GM12891 (cell line): ENCODE measurements at regions not wholly inside any gene's neighbourhood (a gene's known extent, or its start where the extent isn't known, plus 50 kb on each side); places are given as distances from the start of the nearest gene placed in this dataset.

Source experiments
- DNase-seq: peaks from one replicate; pipeline ENCODE4 v3.0.0; 2011; ENCODE audit warnings: low spot score; ENCODE audit not compliant: insufficient read length
- FAIRE-seq: peaks from 2 replicates; lab custom pipeline; 2011; peaks lifted over from hg19 to GRCh38; lab: Jason Lieb, UNC
- PAX5 ChIP-seq: IDR thresholded peaks from 2 replicates; pipeline ENCODE4 v1.6.1; 2011; ENCODE audit warnings: low read length, moderate library complexity, mild to moderate bottlenecking; ENCODE audit not compliant: insufficient read depth, severe bottlenecking
- POLR2A ChIP-seq: IDR thresholded peaks from 2 replicates; pipeline ENCODE4 v1.6.1; 2011; ENCODE audit warnings: low read depth, low read length, control low read depth
- POLR2AphosphoS5 ChIP-seq: IDR thresholded peaks from 2 replicates; pipeline ENCODE4 v1.6.1; 2011; ENCODE audit warnings: low read depth, low read length, control low read depth
- POU2F2 ChIP-seq: IDR thresholded peaks from 2 replicates; pipeline ENCODE4 v1.6.1; 2011; ENCODE audit warnings: low read depth, mild to moderate bottlenecking, control low read depth, low read length, moderate library complexity
- SPI1 ChIP-seq: IDR thresholded peaks from 2 replicates; pipeline ENCODE4 v1.6.1; 2011; ENCODE audit warnings: low read depth, low read length, control low read depth
- TAF1 ChIP-seq: IDR thresholded peaks from 2 replicates; pipeline ENCODE4 v1.6.1; 2011; ENCODE audit warnings: low read depth, low read length, control low read depth

DNA sequence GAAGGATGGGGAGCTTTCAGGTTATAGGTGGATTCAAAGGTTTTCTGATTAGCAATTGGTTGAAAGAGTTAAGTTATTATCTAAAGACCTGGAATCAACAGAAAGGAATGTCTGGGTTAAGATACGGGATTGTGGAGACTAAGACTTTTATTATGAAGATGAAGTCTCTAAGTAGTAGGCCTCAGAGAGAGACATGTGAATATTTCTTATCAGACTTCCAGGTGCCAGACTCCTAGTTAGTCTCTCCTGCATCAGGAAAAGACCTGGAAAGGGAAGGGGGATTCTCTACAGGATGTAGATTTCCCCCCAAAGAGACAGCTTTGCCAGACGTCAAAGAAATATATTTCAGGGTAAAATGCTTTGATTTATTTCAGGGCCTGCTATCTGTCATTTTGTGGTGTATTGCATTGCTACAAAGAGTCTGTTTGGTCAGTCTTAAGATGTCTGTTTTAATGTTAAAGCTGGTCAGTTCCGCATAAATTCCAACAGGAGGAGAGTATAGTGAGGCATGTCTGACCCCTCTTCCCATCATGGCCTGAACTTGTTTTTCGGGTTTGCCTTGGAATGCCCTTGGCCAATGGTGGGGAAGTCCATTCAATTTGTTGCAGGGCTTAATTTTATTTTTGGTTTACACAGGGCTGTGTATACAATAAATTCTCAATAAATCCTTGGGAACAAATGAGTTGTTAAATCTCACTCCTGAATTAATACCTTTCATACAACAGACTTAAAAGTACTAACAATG lies 103.4 kb upstream of the RALGAPA2 start:
- TF ChIP-seq PAX5 (no peak), POLR2AphosphoS5 (no peak), POLR2A (no peak), TAF1 (no peak), SPI1 (no peak), POU2F2 (no peak)
- no peak for DNase-seq
- no peak for FAIRE-seq

DNA sequence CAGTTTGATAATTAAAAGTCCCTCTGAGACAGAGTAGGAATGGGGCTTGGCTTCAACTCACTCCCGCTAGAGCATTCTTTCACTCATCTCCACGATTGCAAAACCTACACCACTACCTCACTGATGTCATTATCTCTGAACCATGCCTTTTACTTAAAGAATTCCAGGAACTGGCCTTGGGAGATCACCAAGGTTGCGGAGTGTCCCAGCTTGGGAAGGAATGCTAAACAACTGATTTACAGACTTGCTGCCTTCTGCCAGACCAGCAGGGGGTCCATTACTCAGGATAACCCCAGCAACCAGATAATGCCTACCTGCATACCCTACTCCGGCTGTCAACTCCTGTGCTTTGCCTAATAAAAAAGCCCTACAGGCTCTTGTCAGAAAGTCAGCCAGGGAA lies 102.2 kb upstream of the RALGAPA2 start:
- no peak for DNase-seq
- TF ChIP-seq POLR2AphosphoS5 (no peak), POU2F2 (no peak), SPI1 (no peak), TAF1 (no peak), POLR2A (no peak), PAX5 (no peak)
- no peak for FAIRE-seq

DNA sequence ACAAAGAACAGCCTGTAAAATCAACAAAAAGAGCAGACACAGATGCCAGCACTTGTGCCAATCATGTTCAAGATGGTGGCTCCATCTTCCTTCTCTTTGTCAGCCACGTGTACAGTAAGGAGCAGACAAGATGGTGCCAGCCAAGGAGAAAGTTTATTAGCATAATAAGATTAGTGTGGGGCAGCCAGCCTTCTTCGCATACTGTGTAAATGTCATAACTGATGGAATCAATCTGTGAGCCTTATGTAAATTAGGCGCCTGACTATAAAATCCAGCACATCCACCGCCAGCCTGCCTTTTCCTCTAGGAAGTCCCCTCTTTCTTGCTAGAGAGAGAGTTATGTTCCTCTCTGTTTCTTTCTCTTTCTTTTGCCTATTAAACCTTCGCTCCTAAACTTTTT lies 99.7 kb upstream of the RALGAPA2 start:
- DNase-seq (no peak), FAIRE-seq (no peak)
- no peak for TF ChIP-seq PAX5
- no peak for TF ChIP-seq SPI1
- no peak for TF ChIP-seq POU2F2
- no peak for TF ChIP-seq TAF1
- TF ChIP-seq POLR2A: no peak
- TF ChIP-seq POLR2AphosphoS5: no peak

DNA sequence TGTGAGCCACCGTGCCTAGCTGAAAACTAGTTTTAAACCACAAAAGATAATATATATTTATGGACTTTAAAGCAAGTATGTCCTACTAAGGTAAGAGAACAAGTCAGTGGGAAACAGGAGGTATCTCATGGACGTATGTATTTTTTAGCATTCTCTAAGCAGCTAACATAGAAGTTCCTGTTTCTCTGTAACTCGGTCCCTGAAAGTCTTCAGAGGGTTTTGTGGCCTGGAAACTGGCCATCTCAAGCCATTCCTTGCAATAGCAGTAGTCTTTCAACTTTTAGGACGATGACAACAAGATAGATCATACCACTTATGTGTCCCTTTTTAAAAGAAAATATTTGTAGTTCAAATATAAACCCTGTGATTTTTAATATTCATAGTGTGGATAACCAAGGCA lies 95.6 kb upstream of the RALGAPA2 start:
- no peak for DNase-seq
- TF ChIP-seq PAX5 (no peak), POLR2AphosphoS5 (no peak), POLR2A (no peak), POU2F2 (no peak), TAF1 (no peak), SPI1 (no peak)
- FAIRE-seq: no peak

DNA sequence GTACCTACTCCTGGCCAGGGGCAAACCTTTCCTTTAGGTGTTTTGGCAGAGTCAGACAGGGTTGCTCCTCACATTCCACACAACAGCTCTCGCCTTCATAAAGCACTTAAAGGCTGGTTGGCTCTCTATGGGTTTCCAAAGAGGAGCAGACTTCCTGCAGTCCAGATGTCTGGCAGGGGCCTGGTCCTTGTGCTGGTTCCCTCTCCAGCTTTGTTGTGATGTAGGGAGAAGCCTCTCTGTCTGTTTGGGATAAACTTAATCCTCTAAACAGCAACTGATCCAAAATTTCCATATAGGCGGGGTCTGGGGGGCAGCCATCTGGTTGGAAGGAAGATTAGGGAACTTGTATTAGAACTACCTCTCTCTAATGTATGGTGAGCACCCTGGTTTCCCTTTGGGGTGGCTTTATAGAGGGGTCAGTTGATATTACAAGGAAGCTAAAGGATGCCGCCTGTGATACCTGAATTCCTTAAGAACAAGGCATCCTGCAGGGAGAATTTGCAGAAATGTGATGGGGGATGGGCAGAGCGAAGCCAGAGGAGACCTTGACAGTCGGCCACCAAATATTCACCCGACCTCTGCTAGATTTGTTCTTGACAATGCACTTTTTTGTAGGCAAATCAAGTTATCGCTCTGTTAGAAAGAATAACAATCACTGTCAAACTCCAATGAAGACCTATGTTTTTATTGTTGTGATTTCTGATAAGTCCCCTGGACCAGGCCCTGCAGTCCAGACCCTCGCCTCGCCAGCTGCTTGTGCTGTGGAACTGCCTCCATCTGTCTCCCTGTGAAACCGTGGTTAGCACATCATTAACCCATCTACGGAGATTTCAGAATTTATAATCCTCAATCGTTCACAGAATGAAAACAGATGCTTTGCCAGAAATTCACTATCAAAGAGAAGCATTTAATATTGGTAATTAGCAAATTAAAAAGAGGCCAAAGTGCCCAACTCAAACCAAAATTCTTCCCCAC lies 94.0 kb upstream of the RALGAPA2 start:
- DNase-seq (no peak), FAIRE-seq (no peak)
- TF ChIP-seq POLR2AphosphoS5 (no peak), POLR2A (no peak), PAX5 (no peak), TAF1 (no peak), POU2F2 (no peak), SPI1 (no peak)

DNA sequence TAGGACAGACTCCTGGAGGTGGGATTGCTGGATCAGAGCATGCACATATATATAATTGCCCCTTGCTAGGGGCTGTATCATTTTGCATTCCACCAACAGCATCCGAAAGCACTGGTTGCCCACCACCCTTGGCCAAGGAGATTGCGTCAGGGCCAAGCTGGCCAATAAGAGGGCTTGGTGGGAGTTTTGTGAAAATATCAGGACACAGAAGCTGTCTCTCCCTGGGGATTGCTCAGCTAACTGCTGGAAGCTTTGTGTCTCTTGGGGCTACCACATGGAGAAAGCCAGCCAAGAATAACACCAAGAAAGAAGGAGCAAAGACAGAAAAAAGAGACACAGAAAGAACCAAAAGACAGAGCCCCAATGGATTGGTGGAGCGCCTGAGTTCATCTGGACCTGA lies 90.6 kb upstream of the RALGAPA2 start:
- DNase-seq (no peak), FAIRE-seq (no peak)
- no peak for TF ChIP-seq SPI1
- no peak for TF ChIP-seq POLR2AphosphoS5
- no peak for TF ChIP-seq PAX5
- TF ChIP-seq POU2F2: no peak
- TF ChIP-seq POLR2A: no peak
- TF ChIP-seq TAF1: no peak

DNA sequence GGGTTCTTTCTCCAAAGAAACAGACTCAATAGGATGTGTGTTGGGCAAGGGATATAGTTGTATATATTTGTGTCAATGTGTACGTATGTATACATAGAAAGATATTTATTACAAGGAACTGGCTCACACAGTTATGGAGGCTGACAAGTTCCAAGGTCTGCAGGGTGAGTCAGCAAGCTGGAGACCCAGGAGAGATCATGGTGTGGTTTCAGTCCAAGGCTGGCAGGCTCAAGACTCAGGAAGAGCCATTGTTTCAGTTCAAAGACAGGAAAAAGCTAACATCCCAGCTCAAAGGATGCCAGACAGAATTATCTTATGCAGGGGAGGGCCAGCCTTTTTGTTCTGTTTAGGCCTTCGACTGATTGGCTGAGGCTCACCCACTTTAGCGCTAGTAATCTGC lies 89.9 kb upstream of the RALGAPA2 start:
- TF ChIP-seq SPI1: no peak
- TF ChIP-seq POLR2A: no peak
- TF ChIP-seq POLR2AphosphoS5: no peak
- TF ChIP-seq PAX5: no peak
- TF ChIP-seq TAF1: no peak
- no peak for TF ChIP-seq POU2F2

DNA sequence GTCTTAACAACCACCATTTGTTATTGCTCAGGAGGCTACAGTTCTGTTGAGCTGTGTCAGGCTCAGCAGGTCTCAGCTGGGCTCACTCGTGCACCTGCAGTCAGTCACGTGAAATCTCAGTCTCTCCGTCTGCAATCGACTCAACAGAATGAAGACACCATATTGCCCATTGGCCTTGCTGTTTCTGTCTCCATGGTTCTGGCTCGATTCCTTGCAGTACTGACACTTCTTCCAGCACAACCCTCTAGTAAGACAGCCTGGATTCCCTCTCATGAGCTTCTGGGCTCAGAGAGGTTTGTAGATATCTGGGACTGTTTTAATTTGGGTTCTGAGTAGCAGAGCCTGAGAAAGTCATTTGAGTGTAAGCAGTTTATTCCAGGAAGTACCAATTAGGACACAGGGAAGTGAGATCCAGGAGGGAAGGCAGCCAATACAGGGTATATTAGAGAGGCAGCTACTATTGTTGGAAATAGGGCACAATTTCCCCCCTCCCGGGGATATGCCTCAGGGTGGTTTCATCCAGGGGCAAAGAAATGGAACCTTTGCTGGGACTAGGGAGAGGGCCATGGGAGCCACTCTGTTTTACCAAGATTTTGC lies 87.4 kb upstream of the RALGAPA2 start:
- DNase-seq: no peak
- TF ChIP-seq POLR2AphosphoS5: no peak
- TF ChIP-seq POLR2A: no peak
- TF ChIP-seq TAF1: no peak
- no peak for TF ChIP-seq SPI1
- no peak for TF ChIP-seq PAX5
- TF ChIP-seq POU2F2: no peak
- no peak for FAIRE-seq

More for the DNA sequence above, 89.9 kb upstream of the RALGAPA2 start:
- FAIRE-seq (no peak), DNase-seq (no peak)

DNA sequence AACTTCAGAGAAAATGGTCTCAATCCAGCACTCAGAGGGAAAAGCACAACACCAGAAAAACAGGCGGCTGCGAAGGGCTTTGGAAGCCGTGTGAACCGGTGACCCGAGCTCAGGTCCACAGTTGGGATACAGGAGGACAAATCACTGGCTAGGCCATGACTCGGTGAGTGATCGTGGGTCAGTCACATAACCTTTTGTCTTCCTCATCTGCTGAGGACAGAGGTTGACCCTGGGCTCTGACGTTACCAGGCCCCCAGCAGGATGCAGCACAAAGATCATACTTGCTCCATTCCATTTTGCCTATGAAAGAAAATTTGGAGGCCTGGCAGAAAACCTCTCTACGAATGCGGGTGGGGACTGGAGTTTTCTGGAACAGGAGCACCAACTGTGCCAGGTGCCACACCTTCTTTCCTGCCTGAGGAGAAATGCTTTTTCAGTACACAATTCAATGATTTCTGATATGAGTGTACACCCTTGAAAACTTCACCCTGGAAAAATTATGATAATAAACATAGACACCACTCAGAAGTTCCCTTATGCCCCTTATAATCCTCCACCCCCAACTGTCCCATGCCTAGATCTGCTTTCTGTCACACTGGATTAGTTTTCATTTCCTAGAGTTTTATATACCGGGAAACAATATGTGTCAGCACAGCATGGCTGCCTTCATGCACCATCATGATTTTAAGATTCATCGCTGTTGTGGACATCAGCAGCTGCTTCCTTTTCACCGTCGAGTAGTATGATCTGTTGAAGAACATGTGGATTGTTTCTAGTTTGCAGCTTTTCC lies 85.3 kb upstream of the RALGAPA2 start:
- DNase-seq (no peak), FAIRE-seq (no peak)
- TF ChIP-seq PAX5 (no peak), POLR2AphosphoS5 (no peak), POU2F2 (no peak), TAF1 (no peak), POLR2A (no peak), SPI1 (no peak)
